Neural cell (in vitro differentiated cells): ENCODE measurements at regions not wholly inside any gene's neighbourhood (a gene's known extent, or its start where the extent isn't known, plus 50 kb on each side); places are given as distances from the start of the nearest gene placed in this dataset.

Experiments used
- CTCF ChIP-seq: fragments of 450-650 bp; IDR thresholded peaks from 2 replicates; pipeline ENCODE4 v1.5.1; 2014; ENCODE audit warnings: antibody characterized with exemption, mild to moderate bottlenecking, moderate library complexity; ENCODE audit not compliant: poor library complexity, severe bottlenecking
- EZH2 ChIP-seq: fragments of 200-600, 300-800 bp; shearing (Covaris generic), sonication (generic); IDR thresholded peaks from 2 replicates; pipeline ENCODE4 v1.6.1; 2014; ENCODE audit warnings: antibody characterized with exemption, low read length, borderline replicate concordance, mild to moderate bottlenecking; ENCODE audit not compliant: insufficient read depth, poor library complexity, severe bottlenecking
- POLR2AphosphoS5 ChIP-seq: IDR thresholded peaks from 2 replicates; pipeline ENCODE4 v1.6.1; 2012

- TF ChIP-seq POLR2AphosphoS5 (no peak), EZH2 (no peak), CTCF (no peak)
These were observed 155.6 kb upstream of the IER5L start for GRCh38 chr9:129333617-129334104.
